ENCODE measurements at regions not wholly inside any gene's neighbourhood (a gene's known extent, or its start where the extent isn't known, plus 50 kb on each side); places are given as distances from the start of the nearest gene placed in this dataset.

DNA sequence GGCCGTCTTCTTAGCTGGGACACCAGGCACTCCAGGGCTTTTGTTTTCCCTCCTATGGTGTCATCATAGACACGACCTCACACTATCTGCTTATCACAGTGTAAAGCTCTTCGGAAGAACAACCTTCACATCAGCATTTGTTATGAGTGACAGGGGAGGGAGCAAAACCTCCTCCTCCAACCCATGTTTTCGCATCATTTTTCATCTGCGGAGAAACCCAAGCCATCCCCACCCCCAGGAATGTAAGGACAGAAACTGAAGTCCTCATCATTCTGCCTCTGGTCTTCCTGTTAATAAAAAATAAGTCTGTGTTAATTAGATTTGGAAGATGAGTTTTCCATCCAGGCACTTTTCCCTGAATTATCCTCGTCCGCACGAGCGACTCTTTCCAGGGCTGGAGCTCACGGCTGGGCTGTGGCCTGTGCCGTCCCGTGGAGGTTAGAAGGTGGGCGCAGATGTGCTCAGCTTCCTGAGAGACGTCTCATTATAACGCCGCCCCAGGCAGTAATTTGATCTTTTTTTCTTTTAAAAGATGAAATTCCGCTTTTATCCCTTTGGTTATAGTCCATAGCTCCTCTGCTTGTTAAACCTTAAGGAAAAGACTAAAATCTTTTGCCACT, 101.6 kb upstream of the TMEM18 start:
- DNase-seq, result no peak

GRCh38 chr2:777546-777945, 100.3 kb upstream of the TMEM18 start:
- no peak for DNase-seq

GRCh38 chr2:777051-777450, 99.8 kb upstream of the TMEM18 start:
- no peak for DNase-seq

DNA sequence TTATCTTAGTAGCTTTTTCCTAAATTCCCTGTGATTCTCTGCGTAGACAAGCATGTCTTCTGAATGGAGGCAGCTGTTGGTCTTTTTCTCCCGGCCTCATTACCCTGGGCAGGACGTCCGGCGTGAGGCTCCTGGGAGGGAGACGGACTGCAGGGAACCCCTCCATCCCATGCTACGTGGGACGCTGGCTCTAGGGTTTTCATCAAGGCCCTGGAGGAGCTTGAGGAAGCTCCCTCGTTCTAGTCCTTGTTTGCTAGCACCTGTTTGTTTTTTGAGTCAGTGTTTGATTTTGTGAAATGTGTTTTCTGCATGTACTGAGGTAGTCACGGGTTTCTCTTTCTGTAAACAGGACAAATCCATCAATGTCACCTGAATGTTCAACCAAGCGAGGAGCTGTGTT, 99.3 kb upstream of the TMEM18 start:
- DNase-seq, result no peak

DNA sequence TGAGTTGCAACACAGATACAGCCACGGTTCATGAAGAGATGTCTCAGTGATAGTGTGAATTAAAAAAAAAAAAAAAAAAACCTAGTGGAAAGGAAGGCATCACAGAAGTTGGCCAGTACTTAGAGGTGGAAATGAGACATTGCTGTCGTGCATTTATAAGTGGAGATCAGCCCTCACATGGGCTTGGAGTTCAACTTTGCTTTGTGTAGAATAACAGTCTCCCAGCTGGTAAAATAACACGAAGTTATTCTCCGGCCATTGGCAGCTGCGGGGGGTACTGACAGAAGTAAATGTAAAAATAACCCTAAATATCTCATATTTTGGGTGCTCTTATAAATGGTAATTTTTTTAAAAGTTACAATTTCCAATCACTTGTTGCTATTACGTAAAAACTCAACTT, 98.8 kb upstream of the TMEM18 start:
- DNase-seq, result no peak

DNA sequence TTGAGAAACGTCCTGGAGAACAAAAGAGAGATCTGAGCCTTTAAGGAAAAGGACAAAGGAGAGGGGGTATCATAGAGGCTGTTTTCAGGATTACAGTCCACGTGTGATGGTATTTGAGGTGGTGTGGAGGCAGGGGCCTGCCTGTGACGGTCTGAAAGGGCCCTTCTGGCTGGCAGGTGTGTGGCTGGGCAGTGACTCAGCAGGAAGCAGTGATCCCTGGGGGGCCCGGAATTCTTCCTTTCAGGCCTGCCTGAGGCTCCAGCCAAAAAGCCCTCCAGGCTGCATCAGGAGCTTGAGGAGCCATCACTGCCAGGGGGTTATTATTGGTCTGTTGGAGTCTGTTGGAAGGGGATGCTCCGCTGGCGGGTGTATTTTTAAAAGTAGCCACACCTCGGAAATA, 97.2 kb upstream of the TMEM18 start:
- DNase-seq, result no peak

DNA sequence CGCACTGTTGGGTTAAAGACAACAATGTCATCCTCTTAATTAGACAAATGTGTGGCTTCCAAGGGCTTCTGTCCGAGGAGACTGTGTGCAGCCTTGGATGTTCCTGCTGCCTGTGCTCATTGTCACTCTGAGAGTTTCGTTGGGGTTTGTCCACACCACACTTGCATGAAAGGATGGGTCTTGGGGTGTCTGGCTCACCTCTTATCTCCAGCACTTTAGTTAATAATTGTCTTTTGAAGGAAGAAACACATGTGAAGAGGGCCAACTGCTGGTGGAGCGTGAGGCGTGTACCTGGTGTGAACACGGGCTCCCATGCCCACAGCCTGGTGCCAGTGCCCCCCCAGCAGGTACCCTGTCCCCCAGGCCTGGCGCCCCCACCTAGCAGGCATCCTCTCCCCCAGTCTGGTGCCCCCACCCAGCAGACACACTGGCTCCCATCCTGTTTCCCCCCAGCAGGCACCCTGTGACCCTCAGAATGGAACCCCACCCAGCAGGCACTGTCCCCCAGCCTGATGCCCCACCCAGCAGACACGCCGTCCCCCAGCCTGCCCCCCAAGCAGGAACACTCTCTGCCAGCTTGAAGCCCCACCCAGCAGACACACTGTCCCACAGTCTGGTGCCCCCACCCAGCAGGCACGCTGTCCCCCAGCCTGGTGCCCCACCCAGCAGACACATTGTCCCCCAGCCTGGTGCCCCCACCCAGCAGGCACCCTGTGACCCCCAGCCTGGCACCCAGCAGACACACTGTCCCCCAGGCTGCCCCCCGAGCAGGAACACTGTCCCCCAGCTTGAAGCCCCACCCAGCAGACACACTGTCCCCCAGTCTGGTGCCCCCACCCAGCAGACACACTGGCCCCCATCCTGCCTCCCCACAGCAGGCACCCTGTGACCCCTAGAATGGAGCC, 96.3 kb upstream of the TMEM18 start:
- DNase-seq, result no peak

DNA sequence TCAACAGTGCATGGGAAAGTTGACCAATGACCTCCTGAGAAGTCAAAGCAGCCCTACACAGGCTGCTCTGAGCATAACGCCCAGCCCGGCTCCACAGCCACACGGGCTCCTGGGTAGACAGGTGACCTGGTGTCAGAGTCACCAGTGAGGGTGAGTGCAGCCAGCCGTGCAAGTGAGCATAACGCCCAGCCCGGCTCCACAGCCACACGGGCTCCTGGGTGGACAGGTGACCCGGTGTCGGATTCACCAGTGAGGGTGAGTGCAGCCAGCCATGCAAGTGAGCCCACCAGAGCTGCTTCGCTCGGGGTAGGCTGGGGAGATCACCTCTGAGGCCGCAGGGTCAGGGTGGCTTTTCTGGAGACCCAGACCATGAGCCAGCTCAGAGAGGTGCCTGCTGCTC, 94.3 kb upstream of the TMEM18 start:
- DNase-seq, result no peak

DNA sequence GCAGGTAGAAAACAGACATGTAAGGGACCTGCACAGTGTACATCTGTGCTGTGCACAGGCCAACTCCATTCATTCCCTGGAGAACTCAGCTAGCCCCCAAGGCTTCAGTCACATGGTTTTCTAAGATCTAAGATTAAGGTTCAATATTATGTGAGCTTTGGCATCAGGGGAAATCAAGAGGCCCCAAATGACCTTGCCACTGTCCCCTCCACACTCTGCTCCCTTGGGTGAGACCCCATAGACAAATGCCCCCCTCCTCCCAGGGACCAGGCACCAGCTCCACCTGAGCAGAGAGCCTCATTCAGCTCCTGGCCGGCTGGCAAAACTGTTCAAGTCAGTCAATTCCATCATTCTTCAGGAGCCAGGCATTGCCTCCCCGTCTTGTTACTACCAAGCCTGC, 93.6 kb upstream of the TMEM18 start:
- no peak for DNase-seq

DNA sequence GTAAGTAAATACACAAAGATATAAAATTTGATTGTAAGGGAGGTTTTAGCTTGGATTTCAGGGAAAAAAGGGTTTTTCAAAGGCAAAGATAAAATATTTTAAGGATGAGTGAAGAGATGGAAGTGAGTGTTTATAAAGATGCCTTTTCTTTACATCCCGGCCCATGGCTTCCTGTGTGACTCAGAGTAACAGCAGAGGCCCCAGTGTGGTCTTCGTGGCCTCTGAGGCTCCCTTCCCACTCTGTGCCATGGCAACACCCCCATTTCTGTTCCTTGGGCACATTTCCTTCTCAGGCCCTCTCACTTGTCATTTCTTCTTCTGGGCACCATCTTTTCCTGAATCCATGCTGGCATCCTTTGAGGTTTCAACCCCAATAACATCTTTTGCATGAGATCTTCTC, 92.6 kb upstream of the TMEM18 start:
- DNase-seq, result no peak

GRCh38 chr2:768451-768850, 91.2 kb upstream of the TMEM18 start:
- peak; percentile 31 for DNase-seq

- no peak for DNase-seq
These were observed 90.7 kb upstream of the TMEM18 start for GRCh38 chr2:767944-768343.

DNA sequence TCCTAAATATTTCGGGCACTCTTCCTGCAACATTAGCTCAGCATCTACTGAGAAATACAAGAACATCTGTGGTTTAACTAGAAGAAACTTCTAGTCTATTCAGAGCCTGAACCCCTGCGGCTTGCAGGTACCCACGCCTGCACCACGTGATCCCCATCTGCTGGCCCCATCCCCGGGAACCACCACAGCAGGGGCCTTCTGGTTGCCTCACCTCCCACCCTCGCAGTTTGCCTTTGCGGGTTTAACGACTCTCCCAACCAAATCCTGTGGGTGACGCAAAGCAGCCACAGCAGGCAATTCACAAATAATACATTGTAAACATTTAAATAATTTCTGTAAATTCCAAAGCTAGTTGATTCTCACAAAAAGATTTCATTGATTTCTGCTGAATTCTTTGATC, 90.2 kb upstream of the TMEM18 start:
- DNase-seq, result no peak

GRCh38 chr2:766255-766654, 89.0 kb upstream of the TMEM18 start:
- DNase-seq, result no peak

- DNase-seq, result no peak
These were observed 88.2 kb upstream of the TMEM18 start for GRCh38 chr2:765369-765768.

- DNase-seq, result no peak
These were observed 86.7 kb upstream of the TMEM18 start for GRCh38 chr2:763766-764525.

GRCh38 chr2:762646-763045, 85.4 kb upstream of the TMEM18 start:
- no peak for DNase-seq

DNA sequence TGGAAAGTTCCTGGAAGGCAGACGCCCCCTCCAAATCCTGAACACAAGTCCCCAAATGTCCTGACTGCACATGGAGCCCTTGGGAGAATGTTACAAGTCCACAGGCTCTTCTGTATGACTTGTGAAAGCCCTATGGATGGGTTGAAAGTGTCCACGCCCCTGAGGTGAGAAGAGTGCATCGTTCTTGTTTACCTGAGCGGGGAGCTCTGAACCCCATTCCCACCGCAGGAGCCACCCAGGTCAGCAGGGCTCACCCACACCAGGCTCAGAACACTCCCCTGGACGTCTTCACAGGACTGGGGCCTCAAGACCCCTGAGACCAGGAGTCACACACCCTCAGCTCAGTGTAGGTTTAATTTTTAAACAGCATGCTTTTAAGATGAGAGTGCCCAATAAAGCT, 84.2 kb upstream of the TMEM18 start:
- no peak for DNase-seq

DNA sequence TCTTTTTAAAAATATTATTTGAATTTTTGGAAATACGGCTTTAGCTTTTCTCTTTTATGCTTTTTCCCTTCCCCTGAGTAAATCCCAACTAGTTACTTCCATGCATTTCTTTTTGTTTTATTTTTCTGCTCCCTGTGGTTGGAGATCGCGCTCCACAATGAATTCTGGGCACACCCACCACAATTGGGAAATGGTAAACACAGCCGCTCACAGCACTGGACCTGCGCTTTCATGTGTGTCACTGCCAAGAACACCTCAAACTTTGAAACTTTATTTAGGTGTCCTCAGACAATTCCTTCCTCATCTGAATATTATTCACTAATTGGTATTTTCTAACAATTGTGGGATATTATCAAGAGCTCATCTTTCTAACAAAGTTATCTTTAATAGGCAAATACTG, 82.8 kb upstream of the TMEM18 start:
- peak; percentile 43 for DNase-seq

DNA sequence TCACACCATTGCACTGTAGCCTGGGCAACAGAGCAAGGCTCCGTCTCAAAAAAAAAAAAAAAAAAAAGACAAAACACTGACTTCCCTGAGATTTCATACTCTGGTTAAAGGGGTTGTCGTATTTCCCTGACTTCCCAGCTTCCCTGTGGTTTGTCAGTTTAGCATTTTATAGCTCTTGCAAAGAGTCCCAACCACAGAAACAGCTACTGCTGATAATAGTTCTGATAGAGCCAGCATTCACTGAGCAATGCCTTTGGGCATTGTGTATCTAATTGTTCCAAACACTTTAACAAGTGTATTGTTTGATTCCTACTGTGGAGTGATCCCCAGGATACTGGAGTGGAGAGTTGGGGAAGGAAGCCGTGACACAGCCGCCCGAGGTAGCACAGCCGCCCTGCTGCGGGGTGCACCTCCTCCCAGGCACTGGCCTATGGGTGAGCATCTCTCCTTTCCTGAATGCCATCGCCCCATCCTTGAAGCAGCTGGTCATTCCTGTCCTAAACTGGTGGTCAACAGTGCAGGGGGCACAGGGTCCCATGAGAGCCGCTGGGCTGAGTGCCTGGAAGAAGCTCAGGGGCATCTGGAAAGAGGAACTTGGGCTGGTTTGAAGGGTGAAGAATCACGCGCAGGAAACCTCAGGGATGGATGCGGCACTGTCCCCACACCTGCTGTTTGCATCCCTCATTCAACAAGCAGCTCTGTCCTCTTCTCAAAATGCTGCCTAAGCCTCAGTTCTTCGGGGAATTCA, 81.0 kb upstream of the TMEM18 start:
- DNase-seq, result no peak

DNA sequence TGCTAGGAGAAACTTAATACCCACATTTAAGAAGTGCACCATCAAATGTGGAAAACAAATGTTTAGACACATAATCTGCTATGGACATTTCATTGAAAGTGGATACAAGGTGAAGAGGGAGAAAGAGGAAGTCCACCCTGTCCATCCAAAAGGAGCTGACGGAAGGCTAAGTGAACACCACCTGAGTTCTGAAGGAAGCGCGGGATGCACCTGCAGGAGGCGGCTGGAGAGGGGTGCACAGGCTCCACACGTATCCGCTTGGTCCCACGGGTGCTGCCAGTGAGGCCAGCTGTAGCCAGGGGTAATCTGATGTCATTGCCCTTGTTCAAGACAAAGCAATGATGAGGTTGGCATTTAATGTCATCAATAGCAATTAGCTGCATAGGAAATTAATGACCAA, 75.9 kb upstream of the TMEM18 start:
- no peak for DNase-seq

GRCh38 chr2:751474-751873, 74.3 kb upstream of the TMEM18 start:
- no peak for DNase-seq

DNA sequence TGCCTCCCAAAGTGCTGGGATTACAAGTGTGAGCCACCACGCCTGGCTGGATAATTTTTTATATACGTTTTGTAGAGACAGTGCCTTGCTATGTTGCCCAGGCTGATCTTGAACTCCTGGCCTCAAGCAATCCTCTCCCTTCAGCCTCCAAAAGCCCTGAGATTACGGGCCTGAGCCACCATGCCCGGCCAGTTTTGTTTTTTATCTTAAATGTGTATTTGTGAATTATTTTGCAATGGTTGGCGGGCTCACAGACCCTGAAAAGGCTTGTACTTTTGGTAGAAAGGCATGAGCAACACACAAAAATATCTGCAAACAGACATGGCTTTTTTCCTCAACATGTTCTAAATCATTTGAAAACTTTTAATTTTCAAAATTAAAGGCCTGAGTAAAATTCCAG, 73.4 kb upstream of the TMEM18 start:
- no peak for DNase-seq
